ENCODE measurements at regions not wholly inside any gene's neighbourhood (a gene's known extent, or its start where the extent isn't known, plus 50 kb on each side); places are given as distances from the start of the nearest gene placed in this dataset.

- TF ChIP-seq CTCF (conservative IDR thresholded peaks at IDR 0.05; ENCODE audit: low read length) (no peak), EZH2phosphoT487 (IDR thresholded peaks at IDR 0.05; ENCODE audit: borderline replicate concordance) (no peak)
These were observed 84.9 kb upstream of the NRIP1 start for GRCh38 chr21:15149600-15150224.
